Motor neuron (in vitro differentiated cells): ENCODE measurements at regions not wholly inside any gene's neighbourhood (a gene's known extent, or its start where the extent isn't known, plus 50 kb on each side); places are given as distances from the start of the nearest gene placed in this dataset.
A peak's percentile ranks its signal among the peaks of the same experiment; 100 is the strongest.
"Not testable (repeated sequence)": the region's sequence is repeated elsewhere in the genome, so short reads cannot be mapped to it uniquely, and the experiment has no call there.

ENCODE experiments used
- ATAC-seq, 8 experiments: fragments of 200-7000 bp; cut with Tn5 transposase; replicated peaks in 6 of 8; 2 replicates each; pipeline ENCODE4 v1.8.0; 2021; ENCODE audit warnings: mild to moderate bottlenecking in 8 of 8, moderate library complexity in 8 of 8
- H3K27ac ChIP-seq, 2 donors: fragments of 250-450 bp; sonication (Bioruptor Pico); 2 replicates each; pipeline ENCODE4 v1.9.0; 2021; ENCODE audit warnings: antibody characterized with exemption in 2 of 2, mild to moderate bottlenecking in 2 of 2, moderate library complexity in 1 of 2
- H3K4me1 ChIP-seq, 2 donors: fragments of 250-450 bp; sonication (Bioruptor Pico); replicated peaks in 1 of 2; 2 replicates each; pipeline ENCODE4 v1.6.1; 2021; ENCODE audit warnings: antibody characterized with exemption in 2 of 2, mild to moderate bottlenecking in 2 of 2, moderate library complexity in 1 of 2
- H3K4me3 ChIP-seq, 5 donors: fragments of 250-450 bp; sonication (Bioruptor Pico); 2 replicates each; pipeline ENCODE4 v1.9.0; 2021; ENCODE audit warnings: antibody characterized with exemption in 5 of 5, mild to moderate bottlenecking in 5 of 5, moderate library complexity in 4 of 5
- WGBS, 10 experiments: fragments of 450-650 bp; shearing (Covaris generic); methylation state at CpG; one replicate each; pipeline ENCODE4 v1.0.0; 2022; 5-methylcytosine and 5-hydroxymethylcytosine counted together
- in situ Hi-C, 9 experiments: fragments of 400-800 bp; cut with MboI; loops; one replicate each; pipeline ENCODE4 v1.15.0; 2021; ENCODE audit warnings: low sequenced_read_pairs in 9 of 9, low pct_unique_long_range_greater_than_20kb in 2 of 9; ENCODE audit not compliant: unreplicated experiment in 9 of 9

- ATAC-seq: peak; percentile 77 to 99 (median 89)
- H3K4me1 ChIP-seq, H3K4me3 ChIP-seq, in situ Hi-C loops, H3K27ac ChIP-seq: not testable (repeated sequence)
- no CpG with 5 or more reads among the region's 8 CpGs for WGBS, 10 experiments
These were observed 123.3 kb upstream of the ZSCAN2 start for GRCh38 chr15:84477550-84477949.

DNA sequence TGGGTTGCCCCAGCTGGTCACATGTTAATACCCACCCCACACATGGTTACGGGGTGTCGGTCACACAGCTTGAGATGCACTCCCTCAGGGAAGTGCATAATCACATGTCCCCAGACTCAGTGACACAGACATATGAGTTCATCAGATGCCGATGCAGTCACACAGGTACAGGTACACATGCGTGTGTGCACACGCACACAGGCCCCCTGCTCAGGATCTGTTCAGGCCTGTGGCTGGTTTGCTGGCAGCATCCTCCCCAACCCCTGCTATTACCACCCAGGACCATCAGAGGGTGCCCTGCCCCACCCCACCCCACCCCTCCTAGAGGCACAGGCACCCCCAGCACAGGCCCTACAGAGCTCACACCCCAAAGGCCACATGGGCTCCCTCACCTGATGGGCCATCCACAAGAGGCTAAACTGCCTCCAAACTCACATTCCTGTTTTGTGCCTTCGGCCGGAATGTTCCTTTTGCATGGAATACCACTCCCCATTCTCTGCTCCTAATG is 120.6 kb upstream of the ZSCAN2 start:
- H3K4me1 ChIP-seq, H3K27ac ChIP-seq, in situ Hi-C loops, H3K4me3 ChIP-seq: not testable (repeated sequence)
- no CpG with 5 or more reads among the region's 7 CpGs for WGBS, 10 experiments
- ATAC-seq: peak in 5 of 8 experiments; percentile 7 to 20 (median 20)

DNA sequence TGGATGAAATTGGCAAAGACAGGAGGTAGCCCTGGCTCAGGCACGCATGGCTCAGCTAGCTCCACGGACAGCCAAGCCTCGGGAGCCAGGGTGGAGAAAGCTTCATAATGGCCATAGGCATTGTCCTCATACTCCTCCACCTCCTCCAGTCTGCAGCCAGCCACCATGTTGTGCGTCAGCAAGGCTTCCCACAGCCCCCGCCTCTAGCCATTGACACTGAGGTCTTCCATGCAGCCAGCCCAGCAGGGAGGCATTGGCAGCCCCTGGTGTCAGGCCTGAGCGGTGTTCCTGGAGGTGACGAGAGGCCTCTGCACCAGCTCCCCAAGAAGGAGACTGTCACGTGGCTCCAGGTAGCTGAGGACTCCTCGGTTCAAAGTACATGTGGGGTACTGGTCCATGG is 117.0 kb upstream of the ZSCAN2 start:
- ATAC-seq, in situ Hi-C loops, H3K4me1 ChIP-seq, H3K27ac ChIP-seq, H3K4me3 ChIP-seq: not testable (repeated sequence)
- no CpG with 5 or more reads among the region's 9 CpGs for WGBS, 10 experiments

DNA sequence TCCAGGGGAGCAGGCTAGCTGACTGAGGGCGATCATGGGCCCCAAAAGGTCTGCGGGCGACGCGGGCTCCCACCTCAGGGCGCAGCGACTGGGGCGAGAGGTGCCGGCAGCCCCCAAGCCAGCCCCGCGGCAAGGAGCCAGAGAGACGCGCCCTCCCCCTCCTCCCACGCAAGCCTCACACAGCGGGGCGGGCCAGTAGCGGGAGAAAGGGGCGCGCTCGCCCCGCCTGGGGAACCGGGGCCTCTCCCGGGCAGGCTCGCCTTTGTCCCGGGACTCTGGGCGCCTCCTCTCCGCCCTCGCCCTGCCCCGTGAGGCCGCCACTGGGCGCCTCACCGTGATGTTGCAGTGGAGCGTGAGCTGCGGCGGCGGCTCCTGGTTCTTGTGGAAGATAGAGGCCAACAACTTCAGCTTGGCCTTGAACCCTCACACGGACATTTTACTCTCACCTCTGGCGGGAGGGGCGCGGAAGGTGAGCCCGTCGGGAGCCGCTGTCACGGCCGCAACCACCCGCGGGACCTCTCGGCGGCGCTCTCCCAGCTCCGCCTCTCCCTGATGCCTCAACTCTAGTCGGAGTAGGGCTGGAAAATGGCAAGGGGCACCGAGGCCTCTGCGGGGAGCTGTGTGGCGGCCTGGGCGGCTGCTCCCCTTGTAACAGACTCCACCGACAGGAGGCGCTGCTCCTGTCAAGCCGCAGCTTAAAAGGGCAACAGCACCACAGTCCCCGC is 100.5 kb upstream of the ZSCAN2 start:
- ATAC-seq, H3K4me1 ChIP-seq, in situ Hi-C loops, H3K27ac ChIP-seq: not testable (repeated sequence)
- WGBS, 10 experiments: no CpG with 5 or more reads among the region's 60 CpGs
- peak overlapping the region in 4 of 5 donors; percentile 15 to 33 (median 28) for H3K4me3 ChIP-seq

GRCh38 chr15:84503101-84503500 is 97.7 kb upstream of the ZSCAN2 start:
- in situ Hi-C loops: not testable (repeated sequence)
- no CpG with 5 or more reads among the region's 17 CpGs for WGBS, 10 experiments

GRCh38 chr15:84505552-84505951 is 95.3 kb upstream of the ZSCAN2 start:
- H3K4me3 ChIP-seq, H3K27ac ChIP-seq, in situ Hi-C loops, ATAC-seq, H3K4me1 ChIP-seq: not testable (repeated sequence)
- no CpG with 5 or more reads among the region's 4 CpGs for WGBS, 10 experiments

More at GRCh38 chr15:84503101-84503500, 97.7 kb upstream of the ZSCAN2 start:
- not testable (repeated sequence) for H3K4me1 ChIP-seq, H3K4me3 ChIP-seq, ATAC-seq, H3K27ac ChIP-seq

DNA sequence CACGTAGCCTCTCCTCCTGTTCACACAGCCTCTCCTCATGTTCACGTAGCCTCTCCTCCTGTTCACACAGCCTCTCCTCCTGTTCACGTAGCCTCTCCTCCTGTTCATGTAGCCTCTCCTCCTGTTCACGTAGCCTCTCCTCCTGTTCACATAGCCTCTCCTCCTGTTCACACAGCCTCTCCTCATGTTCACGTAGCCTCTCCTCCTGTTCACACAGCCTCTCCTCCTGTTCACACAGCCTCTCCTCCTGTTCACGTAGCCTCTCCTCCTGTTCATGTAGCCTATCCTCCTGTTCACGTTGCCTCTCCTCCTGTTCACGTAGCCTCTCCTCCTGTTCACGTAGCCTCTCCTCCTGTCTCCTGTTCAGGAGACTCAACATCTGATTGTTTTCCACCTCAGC is 88.5 kb upstream of the ZSCAN2 start:
- ATAC-seq, in situ Hi-C loops, H3K4me3 ChIP-seq, H3K4me1 ChIP-seq, H3K27ac ChIP-seq: not testable (repeated sequence)
- WGBS, 10 experiments: no CpG with 5 or more reads among the region's 9 CpGs

DNA sequence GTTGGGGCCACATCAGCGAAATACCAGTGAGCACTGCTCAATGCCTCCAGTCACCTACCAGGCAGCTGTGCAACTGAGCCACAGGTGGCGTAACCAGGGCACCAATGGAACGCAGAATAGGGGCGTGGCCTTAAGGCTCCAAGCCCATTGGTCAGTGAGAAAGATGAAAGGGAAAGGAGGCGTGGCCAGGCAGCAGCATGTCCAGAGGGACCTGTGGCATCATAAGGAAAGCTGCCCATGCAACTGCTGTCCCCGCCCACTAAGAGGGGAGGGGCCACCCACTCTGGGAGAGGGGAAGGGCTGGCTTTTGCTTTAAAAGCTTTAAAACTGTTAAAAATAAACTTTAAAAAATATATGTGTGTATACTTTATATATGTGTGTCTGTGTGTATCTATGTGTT is 84.0 kb upstream of the ZSCAN2 start:
- no CpG with 5 or more reads among the region's 6 CpGs for WGBS, 10 experiments
- H3K4me3 ChIP-seq, in situ Hi-C loops, H3K27ac ChIP-seq, H3K4me1 ChIP-seq, ATAC-seq: not testable (repeated sequence)

DNA sequence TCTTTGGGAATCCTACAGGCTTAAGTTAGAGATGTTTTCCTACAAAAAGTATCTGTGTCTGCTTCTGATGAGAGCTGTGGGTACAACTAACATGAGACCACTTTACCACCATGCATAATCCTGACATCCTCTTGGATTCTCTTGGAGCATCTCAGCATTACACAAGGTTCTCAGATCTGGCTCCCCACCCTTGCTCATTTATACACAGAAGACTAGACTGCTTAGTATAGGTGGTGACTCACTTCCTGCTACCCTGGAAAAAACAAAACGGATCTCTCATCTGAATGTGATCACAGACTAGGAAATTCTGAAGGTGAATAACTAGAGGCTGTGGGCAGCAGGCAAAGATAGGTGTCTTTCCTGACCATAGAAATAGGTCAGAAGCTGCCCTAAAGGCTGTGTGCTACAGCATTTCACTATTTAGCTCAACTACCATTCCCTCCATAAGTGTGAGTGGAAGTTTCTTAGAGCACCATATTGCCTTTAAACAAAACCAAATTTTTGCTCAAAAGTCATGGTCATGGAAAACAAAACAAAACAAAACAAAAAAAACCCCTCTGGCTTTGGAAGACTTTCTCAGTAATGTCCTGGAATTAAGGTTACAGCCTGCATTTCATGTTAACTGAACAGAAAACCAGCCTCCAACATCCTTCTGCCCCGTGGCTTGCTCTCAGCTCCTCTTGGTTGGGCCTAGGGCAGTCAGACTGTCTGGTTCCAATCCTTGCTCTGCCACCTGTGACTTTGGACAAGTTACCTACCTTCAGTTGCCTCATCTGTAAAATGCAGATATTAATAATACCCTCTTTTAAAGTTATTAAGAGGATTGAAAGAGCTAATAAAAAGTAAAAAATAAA is 75.1 kb upstream of the ZSCAN2 start:
- ATAC-seq: peak in 5 of 8 experiments; percentile 26 to 87 (median 73)
- H3K27ac ChIP-seq, in situ Hi-C loops, H3K4me1 ChIP-seq, H3K4me3 ChIP-seq: not testable (repeated sequence)
- WGBS, 10 experiments: no CpG with 5 or more reads among the region's 2 CpGs

GRCh38 chr15:84530751-84531150 is 70.1 kb upstream of the ZSCAN2 start:
- in situ Hi-C loops, H3K27ac ChIP-seq, ATAC-seq, H3K4me3 ChIP-seq, H3K4me1 ChIP-seq: not testable (repeated sequence)
- WGBS, 10 experiments: 80 to 100% (median 100%) methylated on average over 2 to 4 of the region's 4 CpGs; no CpG with 5 or more reads in 5 of the 10 experiments

DNA sequence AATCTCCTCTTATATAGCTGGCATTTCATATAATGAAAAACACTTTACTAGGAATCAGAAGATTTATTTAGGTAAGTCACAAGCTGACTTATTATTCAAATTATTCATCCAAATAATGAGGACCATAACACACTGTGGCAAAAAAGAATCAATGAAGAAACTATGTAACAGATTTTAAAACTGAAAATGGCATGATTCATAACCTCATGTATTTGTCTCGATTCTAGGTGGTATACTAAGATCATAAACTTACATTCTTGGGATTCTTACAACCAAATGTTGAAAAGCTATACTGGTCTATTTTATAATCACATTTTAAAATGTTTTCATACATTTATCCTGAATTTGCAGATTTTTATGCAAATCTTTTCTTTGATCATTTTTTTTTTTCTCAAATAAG is 69.6 kb upstream of the ZSCAN2 start:
- not testable (repeated sequence) for H3K4me1 ChIP-seq, ATAC-seq
- 17 to 100% (median 92%) methylated on average over 1 of the region's 1 CpG; no CpG with 5 or more reads in 6 of the 10 experiments for WGBS, 10 experiments

DNA sequence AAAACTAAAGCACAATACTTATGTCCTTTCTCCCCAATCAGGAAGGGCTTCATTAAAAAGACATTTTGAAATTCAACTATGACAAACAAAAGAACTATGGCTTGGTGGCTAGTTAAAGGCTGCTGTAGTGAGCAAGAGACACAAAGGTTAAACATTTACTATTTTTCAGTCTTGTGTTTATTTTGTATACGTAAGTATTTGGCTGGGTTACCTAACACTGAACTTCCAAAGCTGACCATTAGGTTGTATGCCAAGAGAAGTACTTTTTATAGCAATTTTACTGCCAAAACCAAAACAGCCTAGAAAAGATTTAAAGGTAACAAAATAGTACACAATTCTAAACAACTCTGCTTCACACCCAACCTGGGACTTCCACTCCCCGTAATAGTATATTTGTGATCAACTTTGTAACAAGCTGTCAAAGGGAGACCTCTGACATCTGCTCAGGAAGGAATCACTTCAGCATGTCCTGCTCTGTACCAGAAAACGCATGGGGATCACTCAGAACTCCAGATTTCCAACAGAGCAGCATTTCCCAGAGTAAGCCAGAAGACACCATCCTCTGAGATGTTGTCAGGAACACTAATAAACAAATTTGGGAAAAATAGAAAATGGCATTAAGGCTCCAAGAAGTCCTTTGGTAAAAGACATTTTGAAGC is 69.0 kb upstream of the ZSCAN2 start:
- H3K27ac ChIP-seq, H3K4me1 ChIP-seq, H3K4me3 ChIP-seq, in situ Hi-C loops, ATAC-seq: not testable (repeated sequence)
- 40 to 100% (median 83%) methylated on average over 1 to 3 of the region's 3 CpGs for WGBS, 10 experiments

More for the DNA sequence above, 69.6 kb upstream of the ZSCAN2 start:
- H3K4me3 ChIP-seq, in situ Hi-C loops, H3K27ac ChIP-seq: not testable (repeated sequence)

- in situ Hi-C loops, ATAC-seq, H3K27ac ChIP-seq, H3K4me1 ChIP-seq, H3K4me3 ChIP-seq: not testable (repeated sequence)
- 60 to 83% methylated on average over 1 of the region's 2 CpGs; no CpG with 5 or more reads in 8 of the 10 experiments for WGBS, 10 experiments
These were observed 67.1 kb upstream of the ZSCAN2 start for GRCh38 chr15:84533705-84534104.
